ENCODE measurements at regions not wholly inside any gene's neighbourhood (a gene's known extent, or its start where the extent isn't known, plus 50 kb on each side); places are given as distances from the start of the nearest gene placed in this dataset.
"Not testable (repeated sequence)": the region's sequence is repeated elsewhere in the genome, so short reads cannot be mapped to it uniquely, and the experiment has no call there.

GRCh38 chr2:110333114-110334095 lies 121.1 kb upstream of the MTLN start:
- not testable (repeated sequence) for TF ChIP-seq PHF21A (IDR thresholded peaks at IDR 0.05; ENCODE audit: borderline replicate concordance, low read depth); GTF2F1 (IDR thresholded peaks at IDR 0.05; ENCODE audit: low read depth, low read length); SPI1 (IDR thresholded peaks at IDR 0.05; ENCODE audit: borderline replicate concordance, low read depth, low read length); CREB1 (IDR thresholded peaks at IDR 0.05); CREB1 (CRISPR knock-in tag; IDR thresholded peaks at IDR 0.05)
- TF ChIP-seq, protein P1, sequence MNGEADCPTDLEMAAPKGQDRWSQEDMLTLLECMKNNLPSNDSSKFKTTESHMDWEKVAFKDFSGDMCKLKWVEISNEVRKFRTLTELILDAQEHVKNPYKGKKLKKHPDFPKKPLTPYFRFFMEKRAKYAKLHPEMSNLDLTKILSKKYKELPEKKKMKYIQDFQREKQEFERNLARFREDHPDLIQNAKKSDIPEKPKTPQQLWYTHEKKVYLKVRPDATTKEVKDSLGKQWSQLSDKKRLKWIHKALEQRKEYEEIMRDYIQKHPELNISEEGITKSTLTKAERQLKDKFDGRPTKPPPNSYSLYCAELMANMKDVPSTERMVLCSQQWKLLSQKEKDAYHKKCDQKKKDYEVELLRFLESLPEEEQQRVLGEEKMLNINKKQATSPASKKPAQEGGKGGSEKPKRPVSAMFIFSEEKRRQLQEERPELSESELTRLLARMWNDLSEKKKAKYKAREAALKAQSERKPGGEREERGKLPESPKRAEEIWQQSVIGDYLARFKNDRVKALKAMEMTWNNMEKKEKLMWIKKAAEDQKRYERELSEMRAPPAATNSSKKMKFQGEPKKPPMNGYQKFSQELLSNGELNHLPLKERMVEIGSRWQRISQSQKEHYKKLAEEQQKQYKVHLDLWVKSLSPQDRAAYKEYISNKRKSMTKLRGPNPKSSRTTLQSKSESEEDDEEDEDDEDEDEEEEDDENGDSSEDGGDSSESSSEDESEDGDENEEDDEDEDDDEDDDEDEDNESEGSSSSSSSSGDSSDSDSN (IDR thresholded peaks at IDR 0.05; ENCODE audit: borderline replicate concordance in 1 of 2, low read depth in 2 of 2, low read length in 2 of 2), result not testable (repeated sequence)
- TF ChIP-seq, protein P2, sequence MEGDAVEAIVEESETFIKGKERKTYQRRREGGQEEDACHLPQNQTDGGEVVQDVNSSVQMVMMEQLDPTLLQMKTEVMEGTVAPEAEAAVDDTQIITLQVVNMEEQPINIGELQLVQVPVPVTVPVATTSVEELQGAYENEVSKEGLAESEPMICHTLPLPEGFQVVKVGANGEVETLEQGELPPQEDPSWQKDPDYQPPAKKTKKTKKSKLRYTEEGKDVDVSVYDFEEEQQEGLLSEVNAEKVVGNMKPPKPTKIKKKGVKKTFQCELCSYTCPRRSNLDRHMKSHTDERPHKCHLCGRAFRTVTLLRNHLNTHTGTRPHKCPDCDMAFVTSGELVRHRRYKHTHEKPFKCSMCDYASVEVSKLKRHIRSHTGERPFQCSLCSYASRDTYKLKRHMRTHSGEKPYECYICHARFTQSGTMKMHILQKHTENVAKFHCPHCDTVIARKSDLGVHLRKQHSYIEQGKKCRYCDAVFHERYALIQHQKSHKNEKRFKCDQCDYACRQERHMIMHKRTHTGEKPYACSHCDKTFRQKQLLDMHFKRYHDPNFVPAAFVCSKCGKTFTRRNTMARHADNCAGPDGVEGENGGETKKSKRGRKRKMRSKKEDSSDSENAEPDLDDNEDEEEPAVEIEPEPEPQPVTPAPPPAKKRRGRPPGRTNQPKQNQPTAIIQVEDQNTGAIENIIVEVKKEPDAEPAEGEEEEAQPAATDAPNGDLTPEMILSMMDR (IDR thresholded peaks at IDR 0.05 in 2 of 3, conservative IDR thresholded peaks at IDR 0.05 in 1 of 3; ENCODE audit: insufficient read depth in 2 of 3, low read depth in 1 of 3, low read length in 3 of 3), result not testable (repeated sequence)

All from K562 (cell line).